H1 (cell line): ENCODE measurements at regions not wholly inside any gene's neighbourhood (a gene's known extent, or its start where the extent isn't known, plus 50 kb on each side); places are given as distances from the start of the nearest gene placed in this dataset.

Source experiments
- BCL11A ChIP-seq, 2 experiments: IDR thresholded peaks; one replicate each; pipeline ENCODE4 v1.6.1; 2011; ENCODE audit warnings: low read depth in 2 of 2, low read length in 2 of 2, mild to moderate bottlenecking in 2 of 2
- KDM1A ChIP-seq: fragments of 200-600, 300-600 bp; sonication (generic); IDR thresholded peaks from 2 replicates; pipeline ENCODE4 v1.7.1; 2016; ENCODE audit warnings: mild to moderate bottlenecking, low read length, borderline replicate concordance
- MAX ChIP-seq: IDR thresholded peaks from 2 replicates; pipeline ENCODE4 v1.6.1; 2012; ENCODE audit warnings: inconsistent platforms
- PHF8 ChIP-seq: fragments of 200-600 bp; sonication (generic); conservative IDR thresholded peaks from 2 replicates; pipeline ENCODE4 v1.7.1; 2012; ENCODE audit warnings: low read depth, mild to moderate bottlenecking, inconsistent platforms, low read length, moderate library complexity
- RBBP5 ChIP-seq: IDR thresholded peaks from 2 replicates; pipeline ENCODE4 v1.7.1; 2012; ENCODE audit warnings: low read depth, mild to moderate bottlenecking, inconsistent platforms, low read length, moderate library complexity, borderline replicate concordance
- RFX5 ChIP-seq: IDR thresholded peaks from 2 replicates; pipeline ENCODE4 v1.6.1; 2011; ENCODE audit warnings: low read depth, low read length, improper control_type of control experiment, borderline replicate concordance
- RXRA ChIP-seq: IDR thresholded peaks from 2 replicates; pipeline ENCODE4 v1.6.1; 2011; ENCODE audit warnings: low read depth, mild to moderate bottlenecking, low read length, moderate library complexity; ENCODE audit not compliant: insufficient read depth
- SP2 ChIP-seq: IDR thresholded peaks from 2 replicates; pipeline ENCODE4 v1.6.1; 2012; ENCODE audit warnings: mild to moderate bottlenecking, low read length, inconsistent platforms
- SRF ChIP-seq: IDR thresholded peaks from 2 replicates; pipeline ENCODE4 v1.6.1; 2011; ENCODE audit warnings: mild to moderate bottlenecking, low read depth, low read length, moderate library complexity
- TAF7 ChIP-seq: optimal IDR thresholded peaks from 2 replicates; pipeline ENCODE3; 2011; ENCODE audit warnings: low read depth, mild to moderate bottlenecking, inconsistent platforms, low read length, moderate library complexity, borderline replicate concordance

GRCh38 chr9:1120500-1121165 is 70.5 kb downstream of the DMRT2 start (continued):
- TF ChIP-seq SP2 (no peak), PHF8 (no peak), RBBP5 (no peak), BCL11A (IDR thresholded peaks at IDR 0.05; ENCODE audit: low read depth in 2 of 2, low read length in 2 of 2) (no peak), RXRA (no peak), MAX (no peak), RFX5 (no peak), TAF7 (no peak), SRF (no peak), KDM1A (no peak)
